K562 (cell line): ENCODE measurements at regions not wholly inside any gene's neighbourhood (a gene's known extent, or its start where the extent isn't known, plus 50 kb on each side); places are given as distances from the start of the nearest gene placed in this dataset.

Experiments used
- ARID3A ChIP-seq: IDR thresholded peaks from 2 replicates; pipeline ENCODE4 v1.6.1; 2012; ENCODE audit warnings: low read depth, low read length, improper control_type of control experiment, borderline replicate concordance
- BRF2 ChIP-seq: IDR thresholded peaks from 3 replicates; pipeline ENCODE4 v1.6.1; 2011; ENCODE audit warnings: borderline replicate concordance, mild to moderate bottlenecking; ENCODE audit not compliant: insufficient read length, insufficient read depth
- E2F3 ChIP-seq: fragments of 250-450 bp; sonication (Bioruptor Pico); IDR thresholded peaks from 2 replicates; pipeline ENCODE4 v1.4.0; 2020; ENCODE audit warnings: mild to moderate bottlenecking
- EGR1 ChIP-seq: fragments of 450-650 bp; conservative IDR thresholded peaks from 2 replicates; pipeline ENCODE4 v1.6.1; 2017; ENCODE audit warnings: mild to moderate bottlenecking
- KLF10 ChIP-seq: fragments of 250-450 bp; sonication (Bioruptor Pico); IDR thresholded peaks from 2 replicates; pipeline ENCODE4 v1.6.1; 2021; ENCODE audit warnings: matching md5 sums
- TARDBP ChIP-seq: fragments of 450-650 bp; IDR thresholded peaks from 2 replicates; pipeline ENCODE4 v1.6.1; 2016
- TGIF2 ChIP-seq: sonication (generic); formaldehyde crosslinking; IDR thresholded peaks from 2 replicates; pipeline ENCODE4 v1.8.1; 2022; ENCODE audit warnings: mild to moderate bottlenecking, missing genetic modification reagents, moderate library complexity

GRCh38 chr12:83313827-83314226 lies 627.1 kb downstream of the TMTC2 start:
- no peak for TF ChIP-seq ARID3A
- TF ChIP-seq EGR1 = no peak
- no peak for TF ChIP-seq TARDBP
- no peak for TF ChIP-seq BRF2
- TF ChIP-seq TGIF2 (CRISPR knock-in tag) = no peak
- TF ChIP-seq KLF10 (CRISPR knock-in tag) = no peak
- no peak for TF ChIP-seq E2F3 (CRISPR knock-in tag)
